B cell (primary cell): ENCODE measurements at regions not wholly inside any gene's neighbourhood (a gene's known extent, or its start where the extent isn't known, plus 50 kb on each side); places are given as distances from the start of the nearest gene placed in this dataset.

Experiments used
- ATAC-seq: fragments of 200-7000 bp; cut with Tn5 transposase; one replicate; pipeline ENCODE4 v1.10.0; 2021; ENCODE audit warnings: low read depth, mild to moderate bottlenecking, moderate number of reproducible peaks, moderate library complexity
- CTCF ChIA-PET: fragments of 350-600 bp; sonication (Branson Sonifier 250); formaldehyde crosslinking; loops from one replicate; lab custom pipeline; 2021; ENCODE audit warnings: antibody characterized with exemption, inconsistent platforms; lab: Charles Lee
- POLR2A ChIA-PET: fragments of 350-600 bp; sonication (Branson Sonifier 250); formaldehyde crosslinking; loops from one replicate; lab custom pipeline; 2021; ENCODE audit warnings: antibody characterized with exemption; lab: Charles Lee
- DNase-seq: peaks from one replicate; pipeline ENCODE4 v3.0.0; 2013
- H2AFZ ChIP-seq: 2 replicates; pipeline ENCODE4 v1.6.1; 2012; ENCODE audit warnings: mild to moderate bottlenecking, low read depth, low read length; ENCODE audit not compliant: insufficient read depth, poor library complexity, severe bottlenecking
- H3K27ac ChIP-seq, 2 donors: 1 replicate in 1 of 2; 2 replicates in 1 of 2; pipeline ENCODE4 v1.5.1; 2012 to 2013; ENCODE audit warnings: low read length in 2 of 2, mild to moderate bottlenecking in 2 of 2, moderate library complexity in 1 of 2
- H3K27me3 ChIP-seq, 4 experiments: fragments of 200-600 bp in 1 of 4; sonication (generic) in 1 of 4; replicated peaks in 1 of 4; 1 replicate in 2 of 4; 2 replicates in 2 of 4; pipeline versions ENCODE4 v1.6.1 to v1.7.0; 2013 to 2016; ENCODE audit warnings: low read length in 3 of 4, mild to moderate bottlenecking in 2 of 4, mixed read lengths in 1 of 4, moderate library complexity in 1 of 4; ENCODE audit not compliant: insufficient read depth in 4 of 4, control insufficient read depth in 3 of 4; ENCODE audit errors: control extremely low read depth in 1 of 4
- H3K36me3 ChIP-seq, 2 experiments: replicated peaks in 1 of 2; 1 replicate in 1 of 2; 2 replicates in 1 of 2; pipeline versions ENCODE4 v1.6.1 to v1.7.1; 2013; ENCODE audit warnings: low read length in 1 of 2; ENCODE audit not compliant: insufficient read depth in 2 of 2, control insufficient read depth in 1 of 2; ENCODE audit errors: control extremely low read depth in 1 of 2, extremely low read depth in 1 of 2
- H3K4me1 ChIP-seq, 2 donors: fragments of 200-600 bp in 1 of 2; sonication (generic) in 1 of 2; 1 replicate in 1 of 2; 2 replicates in 1 of 2; pipeline versions ENCODE4 v1.5.1 to v1.6.1; 2013 to 2017; ENCODE audit warnings: low read length in 2 of 2; ENCODE audit not compliant: control insufficient read depth in 2 of 2, insufficient read depth in 2 of 2
- H3K4me2 ChIP-seq: replicated peaks from 2 replicates; pipeline ENCODE3; 2012; ENCODE audit warnings: mild to moderate bottlenecking, low read depth, low read length; ENCODE audit not compliant: poor library complexity, severe bottlenecking
- H3K4me3 ChIP-seq, 5 experiments: fragments of 200-600 bp in 1 of 5; sonication (generic) in 1 of 5; 1 replicate in 3 of 5; 2 replicates in 2 of 5; pipeline versions ENCODE4 v1.5.1 to v1.7.0; 2011 to 2016; ENCODE audit warnings: low read length in 4 of 5, mild to moderate bottlenecking in 4 of 5, low read depth in 2 of 5, control low read depth in 1 of 5, moderate library complexity in 1 of 5; ENCODE audit not compliant: insufficient read depth in 1 of 5; ENCODE audit errors: control extremely low read depth in 1 of 5, extremely low read depth in 1 of 5
- H3K79me2 ChIP-seq: fragments of 200-600 bp; sonication (generic); one replicate; pipeline ENCODE4 v1.6.0; 2016; ENCODE audit warnings: low read length; ENCODE audit not compliant: control insufficient read depth, insufficient read depth
- H3K9ac ChIP-seq: fragments of 200-600 bp; sonication (generic); 2 replicates; pipeline ENCODE4 v1.6.1; 2017; ENCODE audit warnings: mild to moderate bottlenecking, low read length, moderate library complexity
- H3K9me3 ChIP-seq, 3 donors: one replicate each; pipeline versions ENCODE4 v1.6.1 to v1.7.1; 2013; ENCODE audit warnings: low read length in 2 of 3; ENCODE audit not compliant: control insufficient read depth in 2 of 3, insufficient read depth in 1 of 3; ENCODE audit errors: control extremely low read depth in 1 of 3
- H4K20me1 ChIP-seq: 2 replicates; pipeline ENCODE4 v1.6.0; 2012; ENCODE audit warnings: mild to moderate bottlenecking, low read length; ENCODE audit not compliant: insufficient read depth, control insufficient read depth, poor library complexity, severe bottlenecking
- H3K27ac Mint-ChIP-seq: one replicate; pipeline ENCODE4 v1.8.0; 2021; ENCODE audit warnings: mixed read lengths
- H3K27me3 Mint-ChIP-seq: one replicate; pipeline ENCODE4 v1.8.0; 2021; ENCODE audit warnings: mixed read lengths
- H3K4me1 Mint-ChIP-seq: one replicate; pipeline ENCODE4 v1.8.0; 2021; ENCODE audit warnings: mixed read lengths
- H3K4me3 Mint-ChIP-seq: one replicate; pipeline ENCODE4 v1.8.0; 2021; ENCODE audit warnings: mixed read lengths
- H3K9me3 Mint-ChIP-seq: one replicate; pipeline ENCODE4 v1.8.0; 2022; ENCODE audit warnings: mixed read lengths; ENCODE audit not compliant: insufficient read depth
- EZH2 ChIP-seq: IDR thresholded peaks from 2 replicates; pipeline ENCODE4 v1.6.1; 2012; ENCODE audit warnings: borderline replicate concordance, low read depth, mild to moderate bottlenecking, moderate library complexity, low read length; ENCODE audit not compliant: insufficient read depth, poor library complexity, severe bottlenecking
- WGBS: methylation state at CpG from one replicate; pipeline ENCODE4 v1.1.5; 2013; ENCODE audit warnings: missing lambda C conversion rate; ENCODE audit not compliant: insufficient coverage; 5-methylcytosine and 5-hydroxymethylcytosine counted together
- intact Hi-C: fragments of 100-400 bp; cut with micrococcal nuclease; formaldehyde crosslinking; loops from one replicate; pipeline ENCODE4 v1.10.0; 2022
- TF ChIP-seq, protein P1 (sequence below): fragments of 200-600 bp; IDR thresholded peaks from one replicate; pipeline ENCODE4 v1.8.0; 2022; ENCODE audit warnings: antibody characterized with exemption, mild to moderate bottlenecking

DNA sequence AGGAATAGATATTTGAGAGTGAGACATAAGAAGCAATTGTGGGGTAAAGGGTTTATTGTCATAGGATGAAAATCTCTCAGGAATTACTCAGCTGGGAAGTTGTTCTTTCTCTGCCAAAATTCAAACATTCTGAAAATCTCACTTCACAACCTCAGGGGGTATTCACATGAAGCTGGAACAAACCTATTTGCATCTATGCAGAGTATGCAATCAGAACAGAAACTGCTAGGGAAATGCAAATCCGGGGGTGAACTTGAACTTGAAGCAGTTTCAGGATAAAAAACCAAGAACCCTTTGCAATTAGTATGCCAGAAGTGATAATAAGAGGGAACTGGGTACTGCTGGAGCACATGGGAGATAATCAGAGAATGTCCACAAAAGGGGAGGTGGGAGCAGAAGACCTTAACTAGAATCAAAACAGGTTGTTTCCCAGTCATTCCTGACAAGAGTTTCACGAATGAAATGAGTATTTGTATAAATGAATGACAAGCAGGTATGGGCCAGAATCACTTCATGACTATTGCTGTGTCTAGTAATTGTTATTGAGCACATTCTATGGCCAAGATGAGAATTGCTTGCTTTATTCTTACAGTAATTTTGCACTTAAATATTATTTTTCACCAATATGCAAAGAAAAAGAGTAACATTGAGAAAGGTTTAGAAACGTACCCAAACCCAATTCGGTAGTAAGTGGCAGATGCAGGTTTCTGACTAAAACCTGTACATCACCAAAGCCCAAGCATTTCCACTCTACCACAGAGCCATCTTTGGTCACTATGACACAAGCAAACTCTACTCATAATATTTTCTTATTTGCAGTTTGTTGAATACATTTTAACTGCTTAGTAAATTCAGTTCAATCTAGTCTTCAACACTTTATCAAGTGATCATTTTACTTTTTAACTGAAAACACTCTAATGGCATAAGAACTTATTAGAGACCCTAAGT, 61.8 kb upstream of the UBASH3B start:
- no peak overlapping the region for H3K9ac ChIP-seq
- intact Hi-C loops, result no loop called here

More for the DNA sequence above, 61.8 kb upstream of the UBASH3B start:
- H3K4me3 Mint-ChIP-seq, result no peak overlapping the region
- H3K27me3 ChIP-seq, result peaks cover 0 to 8% (median 2%) of the 10 kb centered on the region in 4 experiments
- H3K4me3 ChIP-seq, result no peak overlapping the region
- H3K27me3 Mint-ChIP-seq, result peaks cover 45% of the 10 kb centered on the region
- TF ChIP-seq, protein P1, sequence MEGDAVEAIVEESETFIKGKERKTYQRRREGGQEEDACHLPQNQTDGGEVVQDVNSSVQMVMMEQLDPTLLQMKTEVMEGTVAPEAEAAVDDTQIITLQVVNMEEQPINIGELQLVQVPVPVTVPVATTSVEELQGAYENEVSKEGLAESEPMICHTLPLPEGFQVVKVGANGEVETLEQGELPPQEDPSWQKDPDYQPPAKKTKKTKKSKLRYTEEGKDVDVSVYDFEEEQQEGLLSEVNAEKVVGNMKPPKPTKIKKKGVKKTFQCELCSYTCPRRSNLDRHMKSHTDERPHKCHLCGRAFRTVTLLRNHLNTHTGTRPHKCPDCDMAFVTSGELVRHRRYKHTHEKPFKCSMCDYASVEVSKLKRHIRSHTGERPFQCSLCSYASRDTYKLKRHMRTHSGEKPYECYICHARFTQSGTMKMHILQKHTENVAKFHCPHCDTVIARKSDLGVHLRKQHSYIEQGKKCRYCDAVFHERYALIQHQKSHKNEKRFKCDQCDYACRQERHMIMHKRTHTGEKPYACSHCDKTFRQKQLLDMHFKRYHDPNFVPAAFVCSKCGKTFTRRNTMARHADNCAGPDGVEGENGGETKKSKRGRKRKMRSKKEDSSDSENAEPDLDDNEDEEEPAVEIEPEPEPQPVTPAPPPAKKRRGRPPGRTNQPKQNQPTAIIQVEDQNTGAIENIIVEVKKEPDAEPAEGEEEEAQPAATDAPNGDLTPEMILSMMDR, result no peak
- TF ChIP-seq EZH2, result no peak
- no peak for DNase-seq
- ATAC-seq, result no peak
- H4K20me1 ChIP-seq, result no peaks in the 10 kb centered on the region
- WGBS, result 84% methylated on average over 2 of the region's 4 CpGs
- no peaks in the 10 kb centered on the region for H3K9me3 ChIP-seq
- no peak overlapping the region for H3K27ac Mint-ChIP-seq
- H3K27ac ChIP-seq, result no peak overlapping the region
- H3K9me3 Mint-ChIP-seq, result peaks cover 2% of the 10 kb centered on the region
- no peaks in the 10 kb centered on the region for H3K4me1 Mint-ChIP-seq
- no peaks in the 10 kb centered on the region for H3K4me1 ChIP-seq
- H3K4me2 ChIP-seq, result no peak overlapping the region
- CTCF ChIA-PET, result interaction anchor here (0.6 to 1.5 kb wide), 4 partner anchors 11 to 1401 kb away, joined by 3 read pairs; no protein-coding TSS in a partner anchor
- POLR2A ChIA-PET, result no interaction called here
- no peaks in the 10 kb centered on the region for H3K79me2 ChIP-seq
- no peaks in the 10 kb centered on the region for H3K36me3 ChIP-seq
- H2AFZ ChIP-seq, result no peak overlapping the region
